ENCODE measurements at regions not wholly inside any gene's neighbourhood (a gene's known extent, or its start where the extent isn't known, plus 50 kb on each side); places are given as distances from the start of the nearest gene placed in this dataset.
A peak's percentile ranks its signal among the peaks of the same experiment; 100 is the strongest.

DNA sequence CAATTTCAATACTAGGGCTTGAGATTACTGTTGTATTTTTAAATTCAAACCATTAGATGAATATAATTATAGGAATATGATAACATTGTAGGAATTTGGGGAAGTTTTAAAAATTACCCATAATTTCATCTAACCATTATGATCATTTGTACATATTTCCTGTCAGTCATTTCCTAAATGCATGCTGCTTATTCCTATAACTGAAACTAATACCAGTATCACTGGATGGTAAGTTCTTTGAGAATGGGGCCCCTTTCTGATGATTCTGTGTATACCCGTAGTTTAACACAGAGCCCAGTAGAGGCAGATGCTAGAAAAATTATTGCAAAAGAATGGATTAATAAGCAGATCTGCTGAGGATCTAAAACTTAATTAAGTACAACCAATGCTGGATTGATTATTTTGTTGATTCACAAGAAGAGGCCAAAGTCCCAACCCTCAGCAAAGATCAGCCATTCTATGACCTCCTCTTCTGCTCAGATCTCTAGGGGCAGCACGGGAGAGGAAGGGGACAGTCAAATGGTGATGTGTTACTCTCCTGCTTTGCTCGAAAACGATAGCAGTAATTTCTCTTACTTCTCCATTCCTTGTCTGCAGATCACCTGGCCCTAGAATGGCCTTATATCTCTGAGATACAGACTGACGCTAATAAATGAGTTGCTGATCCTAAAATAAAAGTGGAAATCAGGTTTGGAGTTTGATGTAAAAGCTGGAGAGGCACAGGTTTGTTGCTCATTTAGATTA is 69.5 kb upstream of the PELI1 start:
- H3K4me1 ChIP-seq (ENCODE audit: control insufficient read depth, extremely low read depth, insufficient read depth, low read length) = peaks cover 47% of the 10 kb centered on the region
- H3K27ac ChIP-seq (ENCODE audit: control insufficient read depth, insufficient read depth, low read length) = peak overlapping the region; percentile 90
- H3K4me3 ChIP-seq (ENCODE audit: control insufficient read depth in 2 of 3, extremely low read depth in 1 of 3, insufficient read depth in 2 of 3, low read depth in 1 of 3, low read length in 3 of 3) = peak overlapping the region in 2 of 3 experiments; percentile 11 to 22
- no peaks in the 10 kb centered on the region for H3K36me3 ChIP-seq (ENCODE audit: control insufficient read depth in 2 of 2, extremely low read depth in 1 of 2, insufficient read depth in 2 of 2, low read length in 2 of 2)
- H3K9ac ChIP-seq (ENCODE audit: control insufficient read depth, extremely low read depth, insufficient read depth, low read length) = peak overlapping the region; percentile 60
- TF ChIP-seq, protein P1, sequence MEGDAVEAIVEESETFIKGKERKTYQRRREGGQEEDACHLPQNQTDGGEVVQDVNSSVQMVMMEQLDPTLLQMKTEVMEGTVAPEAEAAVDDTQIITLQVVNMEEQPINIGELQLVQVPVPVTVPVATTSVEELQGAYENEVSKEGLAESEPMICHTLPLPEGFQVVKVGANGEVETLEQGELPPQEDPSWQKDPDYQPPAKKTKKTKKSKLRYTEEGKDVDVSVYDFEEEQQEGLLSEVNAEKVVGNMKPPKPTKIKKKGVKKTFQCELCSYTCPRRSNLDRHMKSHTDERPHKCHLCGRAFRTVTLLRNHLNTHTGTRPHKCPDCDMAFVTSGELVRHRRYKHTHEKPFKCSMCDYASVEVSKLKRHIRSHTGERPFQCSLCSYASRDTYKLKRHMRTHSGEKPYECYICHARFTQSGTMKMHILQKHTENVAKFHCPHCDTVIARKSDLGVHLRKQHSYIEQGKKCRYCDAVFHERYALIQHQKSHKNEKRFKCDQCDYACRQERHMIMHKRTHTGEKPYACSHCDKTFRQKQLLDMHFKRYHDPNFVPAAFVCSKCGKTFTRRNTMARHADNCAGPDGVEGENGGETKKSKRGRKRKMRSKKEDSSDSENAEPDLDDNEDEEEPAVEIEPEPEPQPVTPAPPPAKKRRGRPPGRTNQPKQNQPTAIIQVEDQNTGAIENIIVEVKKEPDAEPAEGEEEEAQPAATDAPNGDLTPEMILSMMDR (optimal IDR thresholded peaks at IDR 0.05 in 1 of 3, IDR thresholded peaks at IDR 0.05 in 1 of 3, conservative IDR thresholded peaks at IDR 0.05 in 1 of 3; ENCODE audit: extremely low read depth in 1 of 3, insufficient read depth in 2 of 3, low read length in 3 of 3) = no peak
- no peak for TF ChIP-seq EZH2 (IDR thresholded peaks at IDR 0.05; ENCODE audit: low read length)
- no peaks in the 10 kb centered on the region for H3K9me1 ChIP-seq (ENCODE audit: control insufficient read depth, extremely low read depth, insufficient read depth, low read length)
- peak overlapping the region; percentile 72 for H3K4me2 ChIP-seq (ENCODE audit: control insufficient read depth, extremely low read depth, insufficient read depth, low read depth, low read length)
- DNase-seq (ENCODE audit: low read depth, low spot score) = no peak
- no peaks in the 10 kb centered on the region for H3K27me3 ChIP-seq (ENCODE audit: control insufficient read depth, extremely low read depth, insufficient read depth, low read length)
- no peak for FAIRE-seq
- dilution Hi-C loops (cut with MboI; ENCODE audit: extremely low pct_ligation_motif_present, low sequenced_read_pairs) = no loop called here
- H2AFZ ChIP-seq (ENCODE audit: control insufficient read depth, low read length) = peak overlapping the region; percentile 91
- H3K79me2 ChIP-seq (ENCODE audit: control insufficient read depth, insufficient read depth, low read length) = no peaks in the 10 kb centered on the region
- no peaks in the 10 kb centered on the region for H3K9me3 ChIP-seq (ENCODE audit: control insufficient read depth, low read depth, low read length)
- H4K20me1 ChIP-seq (ENCODE audit: control insufficient read depth, extremely low read depth, insufficient read depth, low read length) = no peaks in the 10 kb centered on the region

DNA sequence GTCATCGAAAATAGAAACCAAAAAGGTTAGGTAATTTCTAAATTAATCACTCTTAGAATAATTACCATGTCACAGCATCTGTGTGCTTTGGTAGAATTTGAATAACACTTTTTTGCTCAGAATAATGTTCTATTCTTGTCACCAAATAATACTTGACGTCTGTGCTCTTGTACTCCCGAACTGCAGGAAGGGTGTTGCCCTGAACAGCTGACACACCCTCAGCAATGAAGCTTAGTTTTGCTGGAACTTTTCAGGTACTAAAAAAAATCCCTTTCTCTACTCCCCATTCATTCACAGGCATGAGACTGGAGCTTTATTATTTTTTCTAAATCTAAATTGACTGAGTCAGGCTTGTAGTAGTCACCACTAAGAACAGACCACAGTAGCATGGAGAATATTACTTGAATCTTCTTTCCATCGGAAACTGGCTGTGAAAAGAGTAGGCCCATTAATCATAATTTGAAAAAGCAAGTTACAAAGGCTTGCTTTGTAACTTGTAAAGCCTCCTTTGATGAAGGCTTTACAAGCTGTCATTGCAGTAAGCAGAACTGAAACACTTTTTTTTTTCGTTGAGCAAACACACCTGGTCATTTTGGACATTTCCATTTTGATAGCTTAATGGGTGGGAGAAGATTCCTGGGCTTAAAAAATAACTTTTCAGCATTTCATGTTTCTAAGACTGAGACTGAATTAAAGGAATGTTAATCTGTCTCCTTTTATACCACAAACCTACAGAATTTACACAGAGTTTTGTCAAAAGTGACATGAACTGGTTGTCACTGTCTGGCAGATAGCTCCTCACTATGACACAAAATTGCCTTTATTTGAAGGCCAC is 70.3 kb upstream of the PELI1 start:
- Histone ChIP-seq H2AFZ (ENCODE audit: control insufficient read depth, low read length) (peak overlapping the region; percentile 91), H3K27ac (ENCODE audit: control insufficient read depth, insufficient read depth, low read length) (peak overlapping the region; percentile 90), H3K9me1 (ENCODE audit: control insufficient read depth, extremely low read depth, insufficient read depth, low read length) (no peaks in the 10 kb centered on the region), H3K9me3 (ENCODE audit: control insufficient read depth, low read depth, low read length) (no peaks in the 10 kb centered on the region), H4K20me1 (ENCODE audit: control insufficient read depth, extremely low read depth, insufficient read depth, low read length) (no peaks in the 10 kb centered on the region), H3K4me1 (ENCODE audit: control insufficient read depth, extremely low read depth, insufficient read depth, low read length) (peaks cover 47% of the 10 kb centered on the region), H3K79me2 (ENCODE audit: control insufficient read depth, insufficient read depth, low read length) (no peaks in the 10 kb centered on the region), H3K27me3 (ENCODE audit: control insufficient read depth, extremely low read depth, insufficient read depth, low read length) (no peaks in the 10 kb centered on the region), H3K9ac (ENCODE audit: control insufficient read depth, extremely low read depth, insufficient read depth, low read length) (peak overlapping the region; percentile 60), H3K4me2 (ENCODE audit: control insufficient read depth, extremely low read depth, insufficient read depth, low read depth, low read length) (peak overlapping the region; percentile 72), H3K36me3 (ENCODE audit: control insufficient read depth in 2 of 2, extremely low read depth in 1 of 2, insufficient read depth in 2 of 2, low read length in 2 of 2) (no peaks in the 10 kb centered on the region), H3K4me3 (ENCODE audit: control insufficient read depth in 2 of 3, extremely low read depth in 1 of 3, insufficient read depth in 2 of 3, low read depth in 1 of 3, low read length in 3 of 3) (peak overlapping the region in 2 of 3 experiments; percentile 11 to 22)
- DNase-seq (ENCODE audit: low read depth, low spot score) = no peak
- FAIRE-seq = peak; percentile 84
- TF ChIP-seq, protein P1 (optimal IDR thresholded peaks at IDR 0.05 in 1 of 3, IDR thresholded peaks at IDR 0.05 in 1 of 3, conservative IDR thresholded peaks at IDR 0.05 in 1 of 3; ENCODE audit: extremely low read depth in 1 of 3, insufficient read depth in 2 of 3, low read length in 3 of 3) = no peak
- no peak for TF ChIP-seq EZH2 (IDR thresholded peaks at IDR 0.05; ENCODE audit: low read length)
- dilution Hi-C loops (cut with MboI; ENCODE audit: extremely low pct_ligation_motif_present, low sequenced_read_pairs) = no loop called here
